Loucy (cell line): ENCODE measurements at regions not wholly inside any gene's neighbourhood (a gene's known extent, or its start where the extent isn't known, plus 50 kb on each side); places are given as distances from the start of the nearest gene placed in this dataset.

Experiments used
- CTCF ChIP-seq: fragments of 200-600 bp; sonication (generic); conservative IDR thresholded peaks from 2 replicates; pipeline ENCODE4 v1.5.1; 2014; ENCODE audit warnings: mild to moderate bottlenecking, antibody characterized with exemption, low read length
- EZH2phosphoT487 ChIP-seq: fragments of 200-600 bp; IDR thresholded peaks from 2 replicates; pipeline ENCODE4 v1.6.1; 2018; ENCODE audit warnings: antibody characterized with exemption, mild to moderate bottlenecking, moderate library complexity, borderline replicate concordance

- no peak for TF ChIP-seq CTCF
- no peak for TF ChIP-seq EZH2phosphoT487
Measured at GRCh38 chr13:67623630-67624029, 393.5 kb upstream of the PCDH9 start.
